GM19240 (cell line): ENCODE measurements at regions not wholly inside any gene's neighbourhood (a gene's known extent, or its start where the extent isn't known, plus 50 kb on each side); places are given as distances from the start of the nearest gene placed in this dataset.
"Not testable (repeated sequence)": the region's sequence is repeated elsewhere in the genome, so short reads cannot be mapped to it uniquely, and the experiment has no call there.

ENCODE experiments used
- DNase-seq: peaks from one replicate; pipeline ENCODE4 v3.0.0; 2011; ENCODE audit warnings: low spot score; ENCODE audit not compliant: insufficient read length

DNA sequence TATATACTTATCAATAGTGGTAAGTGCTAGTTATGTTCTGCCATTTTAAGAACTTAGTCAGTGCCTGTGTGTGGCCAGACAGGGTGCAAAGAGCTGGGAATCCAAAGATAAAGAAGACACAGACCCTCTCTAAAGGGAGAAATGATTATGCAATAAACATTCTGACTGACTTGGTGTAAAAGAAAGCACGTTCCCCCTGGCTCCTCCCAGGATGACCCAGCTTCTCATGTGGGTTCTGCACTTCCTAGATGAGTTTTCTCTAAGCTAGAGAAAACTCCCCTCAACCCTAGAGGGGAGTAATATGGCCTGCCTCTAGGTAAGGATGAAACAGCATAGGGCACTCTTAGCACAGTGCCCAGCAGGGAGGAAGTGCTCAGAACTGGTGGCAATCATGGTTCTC, 231.2 kb downstream of the VRK1 start:
- DNase-seq, result no peak

DNA sequence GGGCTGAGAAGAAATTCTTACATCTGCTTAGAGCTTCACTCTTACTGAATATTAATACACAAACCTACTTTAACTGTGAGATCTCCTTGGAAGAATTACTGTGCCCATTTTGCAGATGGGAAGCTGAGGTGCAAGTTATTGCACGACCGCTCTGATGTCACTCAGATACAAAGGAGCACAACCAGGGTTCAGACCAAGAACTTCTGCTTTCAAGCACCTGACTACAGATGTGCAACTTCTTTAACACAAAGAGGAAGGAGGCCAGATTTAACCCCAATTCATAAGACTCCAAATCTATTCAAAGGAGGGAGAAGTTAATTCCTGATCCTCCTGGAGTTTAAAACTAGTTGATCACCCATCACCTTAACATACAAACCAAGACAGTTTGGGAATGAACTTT, 232.6 kb downstream of the VRK1 start:
- no peak for DNase-seq

- DNase-seq, result no peak
Observed at GRCh38 chr14:97031530-97031929, 234.3 kb downstream of the VRK1 start.

DNA sequence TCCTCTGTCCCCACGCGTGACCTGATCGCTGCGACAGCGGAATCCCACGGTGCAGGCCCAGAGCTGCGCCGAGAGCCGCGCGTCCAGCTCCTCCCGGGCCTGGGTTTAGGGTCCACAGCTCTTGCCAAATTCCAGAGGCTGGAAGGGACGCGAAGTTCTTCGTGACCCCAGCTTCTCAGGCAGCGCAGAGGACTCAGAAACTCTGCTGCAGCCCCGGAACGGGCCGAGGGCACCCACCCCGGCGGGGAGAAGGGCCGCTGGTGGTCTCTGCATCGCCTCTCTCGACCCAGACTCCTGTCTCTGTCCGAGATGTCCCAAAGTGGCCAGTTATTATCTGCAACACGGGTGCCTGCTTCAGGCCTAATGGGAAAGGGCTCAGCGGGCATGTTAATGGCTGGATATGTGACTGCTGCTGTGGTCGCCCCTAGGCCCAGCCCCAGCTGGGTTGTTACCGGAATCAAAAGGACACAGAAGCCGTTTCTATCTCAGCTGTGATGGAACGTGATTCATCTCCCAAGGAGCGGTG, 236.4 kb downstream of the VRK1 start:
- no peak for DNase-seq

DNA sequence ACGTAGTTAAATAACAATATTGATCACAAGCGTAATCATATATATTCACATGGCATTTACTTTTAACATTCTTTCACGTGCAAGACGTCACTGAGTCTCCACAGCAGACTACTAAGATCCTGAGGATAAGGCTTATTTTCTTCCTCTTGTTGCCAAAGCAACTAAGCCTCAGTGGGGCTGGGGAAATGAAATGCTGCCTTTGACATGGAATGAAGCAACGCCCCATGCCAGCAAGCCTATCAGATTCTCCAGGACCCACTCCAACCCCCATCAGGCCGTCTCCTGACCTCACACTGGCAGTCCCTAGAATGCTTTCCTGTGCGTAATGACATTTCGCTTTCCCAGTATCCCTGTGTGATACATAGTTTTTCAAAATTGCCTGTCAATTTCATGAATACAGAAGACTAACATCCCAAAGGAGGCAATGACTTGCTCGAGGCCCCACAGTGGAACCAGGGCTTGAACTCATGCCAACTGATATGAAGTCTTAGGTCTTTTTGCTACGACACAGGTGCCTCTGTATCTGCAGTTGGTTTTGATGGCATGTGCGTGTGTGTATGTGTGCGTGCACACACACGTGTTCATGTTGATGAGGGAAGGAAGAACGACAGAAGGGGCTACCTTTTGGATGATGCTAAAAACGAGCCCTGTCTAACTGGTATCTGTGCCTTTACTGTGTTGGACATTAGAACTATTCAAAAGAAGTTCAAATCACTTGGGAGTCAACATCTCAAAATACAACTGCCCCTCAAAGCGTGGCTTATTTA, 239.1 kb downstream of the VRK1 start:
- DNase-seq, result no peak

DNA sequence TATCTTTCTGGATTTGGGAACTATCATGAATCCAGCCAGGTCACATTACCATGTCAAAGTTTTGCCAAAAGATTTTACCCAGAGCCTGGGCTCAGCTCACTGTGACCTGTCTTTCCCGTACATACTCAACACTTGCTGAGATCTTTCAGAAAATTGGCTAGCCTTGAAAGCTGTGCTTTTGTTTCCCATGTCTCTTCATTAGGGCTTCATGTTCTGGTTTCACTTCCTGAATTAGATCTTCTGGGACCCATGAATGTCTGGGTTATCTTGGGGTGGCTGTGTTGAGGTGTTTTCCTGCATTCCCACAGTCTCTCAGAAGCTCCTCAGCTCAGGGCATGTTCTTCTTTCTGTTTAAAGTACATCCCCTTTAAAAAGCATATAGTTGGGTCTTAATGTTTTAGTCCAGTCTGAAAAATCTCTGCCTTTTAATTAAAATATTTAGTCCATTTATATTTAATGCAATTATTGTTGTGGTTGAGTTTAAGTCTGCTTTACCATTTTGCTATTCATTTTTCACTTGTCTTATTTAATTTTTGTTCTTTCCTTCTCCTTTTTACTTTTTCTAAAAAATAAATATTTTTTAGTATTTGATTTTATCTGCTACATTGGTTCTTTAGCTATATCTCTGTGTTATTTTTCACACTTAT, 242.7 kb downstream of the VRK1 start:
- DNase-seq, result no peak

DNA sequence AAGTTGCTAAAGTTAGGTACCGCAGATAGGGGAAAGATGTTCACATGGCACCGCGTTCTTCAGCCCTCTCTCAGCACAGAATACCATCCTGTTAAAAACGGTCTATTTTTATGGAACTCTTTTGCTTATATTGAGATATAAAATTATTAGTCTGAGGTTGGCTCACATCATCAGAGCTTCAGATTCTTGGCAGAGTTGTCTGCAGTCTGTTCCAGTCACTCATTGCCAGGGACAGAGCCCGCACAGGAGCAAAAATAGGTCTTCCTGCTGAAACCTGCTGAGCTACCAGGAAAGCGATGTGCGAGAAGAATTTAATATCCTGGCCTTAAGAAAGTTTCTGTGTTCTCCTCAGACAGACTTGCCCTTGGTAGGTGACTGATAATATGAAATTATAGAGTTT, 249.8 kb downstream of the VRK1 start:
- no peak for DNase-seq

DNA sequence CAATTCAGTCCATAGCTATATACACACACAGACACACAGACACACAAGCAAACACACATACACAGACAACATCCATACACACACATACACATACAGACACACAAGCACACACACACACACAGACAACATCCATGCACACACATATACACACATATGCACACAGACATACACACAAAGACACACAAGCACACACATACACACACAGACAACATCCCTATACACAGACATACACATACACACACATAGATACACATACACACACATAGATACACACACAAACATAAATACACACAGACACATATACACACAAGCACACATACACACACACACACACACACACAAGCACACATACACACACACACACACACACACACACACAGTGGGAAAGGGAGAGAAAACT, 254.8 kb downstream of the VRK1 start:
- no peak for DNase-seq

DNA sequence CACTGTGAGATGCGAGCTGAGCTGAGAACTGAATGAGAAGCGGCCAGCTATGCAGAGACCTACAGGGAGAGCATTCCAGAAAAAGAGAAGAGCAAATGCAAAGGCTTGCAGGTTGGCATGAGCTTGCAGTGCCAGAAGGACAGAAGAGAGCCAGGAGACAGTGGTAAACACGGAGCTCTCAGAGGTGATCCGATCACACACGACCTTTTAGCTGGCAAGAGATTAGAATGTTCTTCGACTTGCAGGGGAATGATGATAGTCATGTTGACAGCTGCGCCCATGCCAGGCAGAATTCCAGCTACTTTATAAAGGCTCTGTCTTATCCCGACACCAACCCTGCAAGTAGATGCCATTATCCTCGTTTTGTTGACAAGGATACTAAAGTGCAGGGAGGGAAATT, 256.8 kb downstream of the VRK1 start:
- DNase-seq, result no peak

DNA sequence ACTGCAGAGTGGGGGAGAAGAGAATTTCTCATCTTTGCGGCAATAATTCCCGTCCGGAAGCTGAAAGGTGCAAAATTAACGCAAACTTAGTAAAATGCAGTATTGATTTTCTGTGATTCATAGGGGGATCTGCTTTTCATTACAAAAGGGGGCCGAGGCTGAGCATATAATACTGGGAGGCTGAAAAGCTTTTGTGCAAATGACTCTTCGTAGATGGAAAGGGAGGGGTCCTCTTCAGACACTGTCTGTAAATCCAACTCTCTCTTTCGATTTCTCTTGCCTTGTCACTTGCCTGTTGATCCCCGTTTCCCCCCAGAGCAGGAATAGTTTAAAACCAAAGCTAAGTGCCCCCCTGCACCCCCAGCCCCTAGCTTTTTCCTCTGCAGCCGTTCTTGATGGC, 258.2 kb downstream of the VRK1 start:
- DNase-seq, result no peak

- no peak for DNase-seq
Observed at GRCh38 chr14:97056086-97056485, 258.9 kb downstream of the VRK1 start.

GRCh38 chr14:97057238-97058073, 260.3 kb downstream of the VRK1 start:
- DNase-seq, result no peak

- no peak for DNase-seq
Observed at GRCh38 chr14:97058074-97058467, 260.9 kb downstream of the VRK1 start.

- no peak for DNase-seq
Observed at GRCh38 chr14:97058589-97058988, 261.4 kb downstream of the VRK1 start.

GRCh38 chr14:97061198-97061597, 264.0 kb downstream of the VRK1 start:
- no peak for DNase-seq

DNA sequence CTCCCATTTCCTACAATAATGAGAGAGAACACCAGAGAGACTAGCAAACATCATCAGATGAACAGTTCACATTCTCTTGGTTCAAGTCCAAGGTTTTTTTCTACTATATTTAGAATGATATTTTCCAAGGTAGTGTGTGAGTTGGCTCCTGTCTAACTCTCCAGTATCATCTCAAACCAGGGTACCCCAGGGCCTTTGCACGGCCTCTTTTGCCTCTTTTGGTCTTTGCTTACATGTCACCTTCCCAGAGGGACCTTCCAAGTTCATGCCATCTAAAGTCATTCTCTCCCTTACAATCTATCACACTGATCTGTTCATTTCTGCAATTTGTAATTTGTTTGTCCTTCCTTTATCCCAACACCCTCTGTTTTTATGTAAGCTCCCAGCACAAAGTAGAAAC, 264.5 kb downstream of the VRK1 start:
- DNase-seq, result no peak

DNA sequence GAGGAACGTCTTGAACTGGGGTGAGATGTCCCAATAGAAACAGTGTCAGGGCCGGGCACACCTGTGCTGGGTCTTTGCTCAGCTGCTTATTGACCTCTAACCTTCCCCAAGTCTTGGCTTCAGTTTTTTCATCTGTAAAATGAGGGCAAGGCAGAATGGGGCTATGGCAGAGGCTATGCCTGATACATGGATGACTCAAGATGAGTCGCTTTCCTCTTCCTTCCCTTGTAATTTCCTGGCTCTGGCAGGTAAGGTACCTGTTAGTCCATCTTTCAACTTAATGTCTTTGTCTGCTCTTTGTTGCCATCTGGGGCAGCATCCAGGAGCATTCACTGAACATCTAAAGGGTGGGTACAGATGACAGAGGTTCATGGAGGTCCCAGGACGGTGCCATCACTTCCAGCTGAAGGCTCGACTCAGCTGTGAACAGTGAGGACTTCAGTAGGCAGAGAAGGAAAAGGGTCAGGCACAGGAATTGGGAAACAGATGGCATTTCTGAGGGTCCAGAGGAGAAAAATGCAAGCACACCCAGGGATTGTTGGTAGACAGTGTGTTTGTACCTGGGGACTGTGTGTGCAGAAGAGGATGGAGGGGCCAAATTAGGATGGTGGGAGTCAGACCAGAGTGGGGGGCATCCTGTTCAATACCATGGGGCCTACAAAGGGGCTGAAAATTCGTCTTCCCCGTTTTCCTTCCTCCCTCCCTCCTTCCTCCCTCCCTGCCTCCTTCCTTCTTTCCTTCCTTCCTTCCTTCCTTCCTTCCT, 268.3 kb downstream of the VRK1 start:
- no peak for DNase-seq

- no peak for DNase-seq
Observed at GRCh38 chr14:97066068-97066899, 269.1 kb downstream of the VRK1 start.

DNA sequence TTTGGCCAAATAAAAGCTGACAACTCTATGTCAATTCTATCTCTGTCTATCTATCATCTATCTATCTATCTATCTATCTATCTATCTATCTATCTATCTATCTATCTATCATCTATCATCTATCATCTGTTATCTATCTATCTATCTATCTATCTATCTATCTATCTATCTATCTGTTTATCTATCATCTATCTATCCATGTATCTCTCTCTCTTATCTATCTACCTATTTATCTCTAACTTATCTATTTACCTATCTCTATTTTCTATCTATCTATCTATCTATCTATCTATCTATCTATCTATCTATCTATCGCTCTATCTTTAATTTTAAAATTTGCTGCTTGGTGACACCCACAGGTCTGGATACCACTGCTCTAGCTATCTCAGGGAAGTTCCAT, 271.1 kb downstream of the VRK1 start:
- DNase-seq, result not testable (repeated sequence)

- DNase-seq, result no peak
Observed at GRCh38 chr14:97070259-97070658, 273.1 kb downstream of the VRK1 start.
